Caco-2 (cell line): ENCODE measurements at regions not wholly inside any gene's neighbourhood (a gene's known extent, or its start where the extent isn't known, plus 50 kb on each side); places are given as distances from the start of the nearest gene placed in this dataset.

Experiments
- BruUV-seq: library from RNA; stranded (reverse); fragments of 400-500 nt; replicated peaks from 2 replicates; lab custom pipeline; 2021; lab: Mats Ljungman, UMichigan
- CTCF ChIA-PET: fragments of 300-600 bp; sonication (Branson Sonifier 250); formaldehyde crosslinking; loops from one replicate; lab custom pipeline; 2022; ENCODE audit warnings: antibody characterized with exemption; lab: Charles Lee
- POLR2A ChIA-PET: fragments of 300-600 bp; sonication (Branson Sonifier 250); formaldehyde crosslinking; loops from one replicate; lab custom pipeline; 2022; ENCODE audit warnings: antibody characterized with exemption; lab: Charles Lee
- DNase-seq, 2 experiments: peaks; one replicate each; pipeline versions ENCODE4 v3.0.0 to v3.0.0-alpha.2; 2020 to 2022
- H3K27me3 ChIP-seq: replicated peaks from 2 replicates; pipeline ENCODE4 v1.6.0; 2011; ENCODE audit warnings: low read length; ENCODE audit not compliant: control insufficient read depth, insufficient read depth
- H3K36me3 ChIP-seq: 2 replicates; pipeline ENCODE4 v1.5.1; 2011; ENCODE audit warnings: low read length; ENCODE audit not compliant: control insufficient read depth, insufficient read depth
- H3K4me1 ChIP-seq: fragments of 250-450 bp; sonication (Bioruptor Pico); 2 replicates; pipeline ENCODE4 v1.5.1; 2020; ENCODE audit warnings: mild to moderate bottlenecking
- H3K4me3 ChIP-seq: 2 replicates; pipeline ENCODE4 v1.5.1; 2011; ENCODE audit warnings: low read depth, mild to moderate bottlenecking, control low read depth, low read length
- H3K9me3 ChIP-seq: fragments of 250-450 bp; sonication (Bioruptor Pico); 2 replicates; pipeline ENCODE4 v1.5.1; 2020; ENCODE audit warnings: mild to moderate bottlenecking, moderate library complexity
- H3K27ac Mint-ChIP-seq: one replicate; pipeline ENCODE4 v1.8.0; 2022; ENCODE audit warnings: mixed read lengths; ENCODE audit not compliant: unreplicated experiment
- H3K27me3 Mint-ChIP-seq: one replicate; pipeline ENCODE4 v1.8.0; 2022; ENCODE audit warnings: mixed read lengths; ENCODE audit not compliant: insufficient read depth, unreplicated experiment
- H3K36me3 Mint-ChIP-seq: one replicate; pipeline ENCODE4 v1.8.0; 2022; ENCODE audit warnings: mild to moderate bottlenecking, mixed read lengths; ENCODE audit not compliant: insufficient read depth, unreplicated experiment
- H3K4me1 Mint-ChIP-seq: one replicate; pipeline ENCODE4 v1.8.0; 2022; ENCODE audit warnings: low read depth, mixed read lengths; ENCODE audit not compliant: unreplicated experiment
- H3K4me3 Mint-ChIP-seq: one replicate; pipeline ENCODE4 v1.8.0; 2022; ENCODE audit warnings: mild to moderate bottlenecking, moderate library complexity, mixed read lengths; ENCODE audit not compliant: unreplicated experiment
- H3K9me3 Mint-ChIP-seq: one replicate; pipeline ENCODE4 v1.8.0; 2022; ENCODE audit warnings: mixed read lengths; ENCODE audit not compliant: unreplicated experiment
- intact Hi-C: fragments of 100-400 bp; cut with micrococcal nuclease; formaldehyde crosslinking; loops from one replicate; pipeline ENCODE4 v1.10.0; 2022; ENCODE audit not compliant: unreplicated experiment
- TF ChIP-seq, protein P1 (sequence below), 2 experiments: fragments of 200-600 bp in 1 of 2; IDR thresholded peaks; 1 replicate in 1 of 2; 2 replicates in 1 of 2; pipeline versions ENCODE4 v1.5.1 to v1.8.0; 2011 to 2022; ENCODE audit warnings: antibody characterized with exemption in 1 of 2, control low read depth in 1 of 2, inconsistent platforms in 1 of 2, low read depth in 1 of 2, low read length in 1 of 2, mild to moderate bottlenecking in 1 of 2, moderate library complexity in 1 of 2; ENCODE audit not compliant: insufficient read depth in 1 of 2, severe bottlenecking in 1 of 2, unreplicated experiment in 1 of 2

DNA sequence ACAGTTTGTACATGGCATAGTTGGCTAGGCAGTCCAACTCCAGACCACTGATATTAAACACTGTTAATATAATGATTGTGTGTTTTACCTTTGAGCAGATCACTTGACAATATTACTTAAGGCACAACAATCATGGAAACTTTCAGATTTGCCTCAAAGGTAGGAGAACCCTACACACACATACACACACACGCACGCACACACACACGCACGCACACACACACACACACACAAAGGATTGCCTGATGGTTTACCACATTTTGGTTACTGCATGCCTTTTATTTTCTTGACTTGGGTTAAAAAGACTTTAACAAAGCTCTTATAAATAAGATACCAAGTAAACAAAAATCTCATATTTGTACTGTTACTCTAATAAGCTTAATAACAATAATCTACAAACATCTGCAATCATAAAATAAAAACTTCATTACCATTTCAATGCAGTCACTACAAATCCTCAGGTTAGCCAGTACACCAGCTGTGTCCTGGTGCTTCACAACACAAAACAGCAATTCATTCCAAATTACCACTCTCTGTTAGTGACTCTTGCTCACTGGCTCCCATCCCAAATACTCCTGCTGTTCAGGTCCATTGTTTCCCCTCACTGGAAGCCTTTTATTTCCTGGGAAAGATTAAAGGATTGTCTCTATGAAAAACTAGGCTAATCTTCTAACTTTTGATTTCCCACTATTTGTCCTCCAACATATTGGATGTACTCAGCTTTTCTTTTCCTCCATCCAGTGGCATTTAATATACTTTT, 175.2 kb upstream of the ATP2B1 start:
- ChIA-PET CTCF (no interaction called here), POLR2A (no interaction called here)
- H3K4me1 Mint-ChIP-seq: no peaks in the 10 kb centered on the region
- no peaks in the 10 kb centered on the region for H3K9me3 Mint-ChIP-seq
- DNase-seq: no peak
- H3K4me3 Mint-ChIP-seq: no peak overlapping the region
- Histone ChIP-seq H3K4me3 (no peak overlapping the region), H3K4me1 (no peaks in the 10 kb centered on the region), H3K36me3 (no peaks in the 10 kb centered on the region), H3K9me3 (no peaks in the 10 kb centered on the region), H3K27me3 (no peaks in the 10 kb centered on the region)
- no peaks in the 10 kb centered on the region for H3K36me3 Mint-ChIP-seq
- H3K27ac Mint-ChIP-seq: no peak overlapping the region
- no TSS peak for BruUV-seq
- TF ChIP-seq, protein P1, sequence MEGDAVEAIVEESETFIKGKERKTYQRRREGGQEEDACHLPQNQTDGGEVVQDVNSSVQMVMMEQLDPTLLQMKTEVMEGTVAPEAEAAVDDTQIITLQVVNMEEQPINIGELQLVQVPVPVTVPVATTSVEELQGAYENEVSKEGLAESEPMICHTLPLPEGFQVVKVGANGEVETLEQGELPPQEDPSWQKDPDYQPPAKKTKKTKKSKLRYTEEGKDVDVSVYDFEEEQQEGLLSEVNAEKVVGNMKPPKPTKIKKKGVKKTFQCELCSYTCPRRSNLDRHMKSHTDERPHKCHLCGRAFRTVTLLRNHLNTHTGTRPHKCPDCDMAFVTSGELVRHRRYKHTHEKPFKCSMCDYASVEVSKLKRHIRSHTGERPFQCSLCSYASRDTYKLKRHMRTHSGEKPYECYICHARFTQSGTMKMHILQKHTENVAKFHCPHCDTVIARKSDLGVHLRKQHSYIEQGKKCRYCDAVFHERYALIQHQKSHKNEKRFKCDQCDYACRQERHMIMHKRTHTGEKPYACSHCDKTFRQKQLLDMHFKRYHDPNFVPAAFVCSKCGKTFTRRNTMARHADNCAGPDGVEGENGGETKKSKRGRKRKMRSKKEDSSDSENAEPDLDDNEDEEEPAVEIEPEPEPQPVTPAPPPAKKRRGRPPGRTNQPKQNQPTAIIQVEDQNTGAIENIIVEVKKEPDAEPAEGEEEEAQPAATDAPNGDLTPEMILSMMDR (IDR thresholded peaks at IDR 0.05; ENCODE audit: insufficient read depth in 1 of 2, low read depth in 1 of 2, low read length in 1 of 2, severe bottlenecking in 1 of 2, unreplicated experiment in 1 of 2): no peak
- no peaks in the 10 kb centered on the region for H3K27me3 Mint-ChIP-seq
- intact Hi-C loops: loop anchor here (2.0 kb wide), 1 partner anchor 23 kb away; no protein-coding TSS in a partner anchor

DNA sequence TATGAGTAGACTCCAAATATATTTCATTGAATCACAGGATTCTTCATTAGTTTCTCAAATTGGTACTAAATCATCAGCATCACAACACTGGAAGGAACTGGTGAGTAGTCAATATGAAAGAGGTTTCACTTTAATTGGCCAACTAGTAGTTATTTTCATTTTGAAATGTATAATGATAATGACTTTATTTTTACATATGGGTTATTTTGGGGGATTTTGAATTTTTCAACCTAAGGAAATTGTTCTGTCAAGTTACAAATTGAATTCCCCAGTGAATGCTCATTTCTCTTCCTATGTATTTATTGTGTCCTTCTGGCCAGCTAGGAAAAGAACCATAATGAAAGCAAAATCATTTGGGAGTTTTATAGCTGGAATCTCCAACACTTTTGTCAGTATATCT, 174.2 kb upstream of the ATP2B1 start:
- TF ChIP-seq, protein P1 (IDR thresholded peaks at IDR 0.05; ENCODE audit: insufficient read depth in 1 of 2, low read depth in 1 of 2, low read length in 1 of 2, severe bottlenecking in 1 of 2, unreplicated experiment in 1 of 2): no peak
- no peak for DNase-seq
- no TSS peak for BruUV-seq
- intact Hi-C loops: no loop called here
- Mint-ChIP-seq H3K9me3 (no peaks in the 10 kb centered on the region), H3K4me1 (no peaks in the 10 kb centered on the region), H3K4me3 (no peak overlapping the region), H3K27ac (no peak overlapping the region), H3K27me3 (no peaks in the 10 kb centered on the region), H3K36me3 (no peaks in the 10 kb centered on the region)
- H3K4me3 ChIP-seq: no peak overlapping the region
- ChIA-PET CTCF (no interaction called here), POLR2A (no interaction called here)
- H3K27me3 ChIP-seq: no peaks in the 10 kb centered on the region
- no peaks in the 10 kb centered on the region for H3K9me3 ChIP-seq
- H3K36me3 ChIP-seq: no peaks in the 10 kb centered on the region
- H3K4me1 ChIP-seq: no peaks in the 10 kb centered on the region

DNA sequence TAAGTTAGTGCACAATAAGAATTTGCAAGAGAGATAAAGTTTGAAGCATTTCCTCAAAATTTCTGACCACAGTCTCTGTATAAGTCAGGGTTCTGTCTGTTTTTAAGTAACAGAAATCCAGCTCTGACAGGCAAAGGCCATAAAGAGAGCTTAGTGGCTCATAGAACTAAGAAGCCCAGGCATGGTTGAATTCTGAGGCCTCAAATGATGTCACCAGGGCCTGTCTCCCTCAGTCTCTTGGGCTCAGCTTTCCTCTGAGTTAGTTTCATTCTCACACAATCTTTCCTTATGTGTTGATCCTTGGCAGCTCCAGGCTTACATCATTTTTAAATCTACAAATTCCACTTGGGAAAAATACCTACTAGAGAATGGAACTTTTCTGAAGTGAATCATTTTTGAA, 173.4 kb upstream of the ATP2B1 start:
- no peaks in the 10 kb centered on the region for H3K36me3 ChIP-seq
- no peak overlapping the region for H3K4me3 Mint-ChIP-seq
- H3K4me1 Mint-ChIP-seq: no peaks in the 10 kb centered on the region
- ChIA-PET POLR2A (no interaction called here), CTCF (no interaction called here)
- no peaks in the 10 kb centered on the region for H3K9me3 Mint-ChIP-seq
- H3K27me3 ChIP-seq: no peaks in the 10 kb centered on the region
- no peaks in the 10 kb centered on the region for H3K36me3 Mint-ChIP-seq
- intact Hi-C loops: no loop called here
- H3K9me3 ChIP-seq: no peaks in the 10 kb centered on the region
- no TSS peak for BruUV-seq
- no peak overlapping the region for H3K4me3 ChIP-seq
- TF ChIP-seq, protein P1 (IDR thresholded peaks at IDR 0.05; ENCODE audit: insufficient read depth in 1 of 2, low read depth in 1 of 2, low read length in 1 of 2, severe bottlenecking in 1 of 2, unreplicated experiment in 1 of 2): no peak
- no peak overlapping the region for H3K27ac Mint-ChIP-seq
- no peaks in the 10 kb centered on the region for H3K27me3 Mint-ChIP-seq
- H3K4me1 ChIP-seq: no peaks in the 10 kb centered on the region
- DNase-seq: no peak
